Activated CD8-positive, alpha-beta T cell treated with anti-CD3 and anti-CD28 coated beads for 36 hours (primary cell): ENCODE measurements at regions not wholly inside any gene's neighbourhood (a gene's known extent, or its start where the extent isn't known, plus 50 kb on each side); places are given as distances from the start of the nearest gene placed in this dataset.

ENCODE experiments used
- ATAC-seq: fragments of 200-7000 bp; cut with Tn5 transposase; one replicate; pipeline ENCODE4 v1.10.0; 2021; ENCODE audit warnings: mild to moderate bottlenecking, moderate library complexity
- CTCF ChIA-PET: fragments of 350-600 bp; sonication (Branson Sonifier 250); formaldehyde crosslinking; loops from one replicate; lab custom pipeline; 2021; ENCODE audit warnings: antibody characterized with exemption; lab: Charles Lee
- POLR2A ChIA-PET: fragments of 350-600 bp; sonication (Branson Sonifier 250); formaldehyde crosslinking; loops from one replicate; lab custom pipeline; 2021; ENCODE audit warnings: antibody characterized with exemption; lab: Charles Lee
- DNase-seq: peaks from one replicate; pipeline ENCODE4 v3.0.0-alpha.2; 2020
- H3K27ac Mint-ChIP-seq: one replicate; pipeline ENCODE4 v1.8.0; 2021; ENCODE audit warnings: mild to moderate bottlenecking, mixed read lengths
- H3K27me3 Mint-ChIP-seq: one replicate; pipeline ENCODE4 v1.8.0; 2021; ENCODE audit warnings: mixed read lengths
- H3K36me3 Mint-ChIP-seq: one replicate; pipeline ENCODE4 v1.8.0; 2021; ENCODE audit warnings: low read depth, mixed read lengths
- H3K4me1 Mint-ChIP-seq: one replicate; pipeline ENCODE4 v1.8.0; 2021; ENCODE audit warnings: low read depth, mixed read lengths
- H3K4me3 Mint-ChIP-seq: one replicate; pipeline ENCODE4 v1.8.0; 2021; ENCODE audit warnings: mild to moderate bottlenecking, moderate library complexity, mixed read lengths
- H3K9me3 Mint-ChIP-seq: one replicate; pipeline ENCODE4 v1.8.0; 2021; ENCODE audit warnings: mixed read lengths
- intact Hi-C: fragments of 100-400 bp; cut with micrococcal nuclease; formaldehyde crosslinking; loops from one replicate; pipeline ENCODE4 v1.10.0; 2022
- TF ChIP-seq, protein P1 (sequence below): fragments of 200-600 bp; IDR thresholded peaks from one replicate; pipeline ENCODE4 v1.8.0; 2022; ENCODE audit warnings: antibody characterized with exemption, mild to moderate bottlenecking

DNA sequence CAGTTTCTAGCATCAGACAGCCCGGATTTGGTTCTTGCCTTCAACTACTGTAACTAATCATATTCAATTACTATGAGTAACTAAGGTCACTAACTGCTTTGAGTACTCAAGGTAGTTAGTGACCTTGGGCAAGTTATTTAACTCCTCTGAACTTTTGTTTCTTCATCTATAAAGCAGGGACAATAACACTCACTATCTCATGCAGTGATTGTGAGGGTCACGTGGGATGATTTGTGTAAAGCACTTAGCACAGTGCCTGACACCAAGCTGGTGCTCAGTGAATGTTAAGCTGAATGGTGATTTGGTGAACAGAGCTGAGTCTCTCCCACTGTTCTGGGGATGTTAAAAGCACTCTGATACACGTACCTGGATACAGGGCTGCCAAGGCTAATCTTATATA, 171.3 kb upstream of the PLXNC1 start:
- DNase-seq (no peak), ATAC-seq (no peak)
- no peaks in the 10 kb centered on the region for H3K27me3 Mint-ChIP-seq
- intact Hi-C loops, result loop anchor here (5.0 kb wide), 1 partner anchor 210 kb away; no protein-coding TSS in a partner anchor
- no peak overlapping the region for H3K27ac Mint-ChIP-seq
- H3K9me3 Mint-ChIP-seq, result no peaks in the 10 kb centered on the region
- peaks cover 1% of the 10 kb centered on the region for H3K4me1 Mint-ChIP-seq
- ChIA-PET CTCF (interaction anchor here (0.8 to 3.5 kb wide), 2 partner anchors 124 to 211 kb away, joined by 3 to 25 read pairs; no protein-coding TSS in a partner anchor), POLR2A (no interaction called here)
- TF ChIP-seq, protein P1, sequence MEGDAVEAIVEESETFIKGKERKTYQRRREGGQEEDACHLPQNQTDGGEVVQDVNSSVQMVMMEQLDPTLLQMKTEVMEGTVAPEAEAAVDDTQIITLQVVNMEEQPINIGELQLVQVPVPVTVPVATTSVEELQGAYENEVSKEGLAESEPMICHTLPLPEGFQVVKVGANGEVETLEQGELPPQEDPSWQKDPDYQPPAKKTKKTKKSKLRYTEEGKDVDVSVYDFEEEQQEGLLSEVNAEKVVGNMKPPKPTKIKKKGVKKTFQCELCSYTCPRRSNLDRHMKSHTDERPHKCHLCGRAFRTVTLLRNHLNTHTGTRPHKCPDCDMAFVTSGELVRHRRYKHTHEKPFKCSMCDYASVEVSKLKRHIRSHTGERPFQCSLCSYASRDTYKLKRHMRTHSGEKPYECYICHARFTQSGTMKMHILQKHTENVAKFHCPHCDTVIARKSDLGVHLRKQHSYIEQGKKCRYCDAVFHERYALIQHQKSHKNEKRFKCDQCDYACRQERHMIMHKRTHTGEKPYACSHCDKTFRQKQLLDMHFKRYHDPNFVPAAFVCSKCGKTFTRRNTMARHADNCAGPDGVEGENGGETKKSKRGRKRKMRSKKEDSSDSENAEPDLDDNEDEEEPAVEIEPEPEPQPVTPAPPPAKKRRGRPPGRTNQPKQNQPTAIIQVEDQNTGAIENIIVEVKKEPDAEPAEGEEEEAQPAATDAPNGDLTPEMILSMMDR, result no peak
- H3K4me3 Mint-ChIP-seq, result no peak overlapping the region
- no peaks in the 10 kb centered on the region for H3K36me3 Mint-ChIP-seq

DNA sequence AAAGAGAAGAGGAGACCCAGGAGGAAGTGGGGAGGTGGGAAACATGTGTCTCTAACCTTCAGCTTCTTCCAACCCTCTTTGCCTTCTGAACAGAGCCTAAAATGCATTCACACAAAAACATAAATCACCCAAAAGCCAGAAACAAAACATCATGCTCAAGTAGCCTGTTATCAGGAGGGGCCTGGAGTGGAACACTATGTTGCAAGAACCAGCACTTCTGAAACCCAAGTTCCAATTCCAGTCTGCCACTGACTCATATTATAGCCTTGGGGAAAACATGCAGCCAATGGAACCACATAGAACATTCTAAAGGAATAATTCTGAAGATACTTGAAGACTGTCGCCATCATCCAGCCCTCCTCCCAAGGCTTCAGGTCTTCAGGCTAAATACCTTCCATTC, 169.8 kb upstream of the PLXNC1 start:
- H3K36me3 Mint-ChIP-seq, result no peaks in the 10 kb centered on the region
- intact Hi-C loops, result loop anchor here (5.0 kb wide), 1 partner anchor 211 kb away; no protein-coding TSS in a partner anchor
- ChIA-PET CTCF (interaction anchor here (0.7 to 7.1 kb wide), 8 partner anchors 27 to 409 kb away, joined by 3 to 40 read pairs (median 4); no protein-coding TSS in a partner anchor), POLR2A (interaction anchor here (1.0 kb wide), 1 partner anchor 18 kb away, joined by 3 read pairs; no protein-coding TSS in a partner anchor)
- TF ChIP-seq, protein P1, result no peak
- H3K4me3 Mint-ChIP-seq, result no peak overlapping the region
- no peaks in the 10 kb centered on the region for H3K9me3 Mint-ChIP-seq
- DNase-seq (no peak), ATAC-seq (no peak)
- H3K27me3 Mint-ChIP-seq, result peaks cover 2% of the 10 kb centered on the region
- H3K4me1 Mint-ChIP-seq, result peaks cover 14% of the 10 kb centered on the region
- H3K27ac Mint-ChIP-seq, result no peak overlapping the region

DNA sequence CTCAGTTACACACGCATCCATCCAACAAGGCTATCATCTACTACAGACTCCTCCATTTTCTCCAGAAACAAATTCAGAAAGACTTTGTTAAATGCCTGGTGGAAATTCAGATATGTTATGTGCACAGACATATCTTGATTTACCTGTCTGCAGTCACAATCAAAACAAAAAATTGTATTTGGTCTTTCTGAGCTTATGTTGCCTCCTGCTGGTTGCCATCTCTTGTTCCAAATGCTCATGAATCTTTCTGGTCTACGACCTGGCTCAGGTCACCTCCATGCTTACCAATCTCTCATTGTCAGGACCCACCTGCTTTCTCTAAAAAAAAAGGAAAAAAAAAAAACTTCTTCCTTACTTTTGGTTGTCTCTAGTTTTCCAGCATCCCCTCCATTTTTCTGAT, 169.2 kb upstream of the PLXNC1 start:
- intact Hi-C loops, result loop anchor here (5.0 kb wide), 1 partner anchor 212 kb away; no protein-coding TSS in a partner anchor
- no peak overlapping the region for H3K27ac Mint-ChIP-seq
- ATAC-seq (no peak), DNase-seq (peak; percentile 44)
- POLR2A ChIA-PET, result no interaction called here
- H3K4me1 Mint-ChIP-seq, result peaks cover 20% of the 10 kb centered on the region
- no peaks in the 10 kb centered on the region for H3K36me3 Mint-ChIP-seq
- no peak overlapping the region for H3K4me3 Mint-ChIP-seq
- H3K27me3 Mint-ChIP-seq, result peaks cover 2% of the 10 kb centered on the region
- H3K9me3 Mint-ChIP-seq, result no peaks in the 10 kb centered on the region
- TF ChIP-seq, protein P1, result peak; percentile 35
- CTCF ChIA-PET, result interaction anchor here (0.7 to 7.1 kb wide), 7 partner anchors 15 to 476 kb away, joined by 3 to 40 read pairs (median 5); no protein-coding TSS in a partner anchor

DNA sequence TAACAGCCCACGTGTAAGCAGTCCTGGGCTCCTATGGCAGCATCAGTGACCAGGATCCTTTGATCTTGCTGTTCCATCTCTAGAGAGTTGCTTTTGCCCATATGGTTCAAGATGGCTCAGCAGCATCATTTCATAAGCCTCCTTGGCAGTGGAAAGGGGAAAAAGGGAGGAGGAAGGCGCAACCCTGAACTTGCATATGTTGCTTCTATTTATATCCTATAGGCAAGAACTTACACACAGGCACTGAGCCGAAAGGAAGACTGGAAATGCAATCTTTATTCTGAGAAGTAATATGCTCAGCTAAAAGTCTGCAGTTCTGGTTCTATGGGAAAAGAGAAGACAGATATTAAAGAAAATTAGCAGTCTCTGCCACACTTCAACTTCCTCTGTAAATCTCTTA, 167.7 kb upstream of the PLXNC1 start:
- intact Hi-C loops, result loop anchor here (10.0 kb wide), 2 partner anchors 124 to 416 kb away; no protein-coding TSS in a partner anchor
- CTCF ChIA-PET, result interaction anchor here (7.1 kb wide), 1 partner anchor 214 kb away, joined by 40 read pairs; no protein-coding TSS in a partner anchor

DNA sequence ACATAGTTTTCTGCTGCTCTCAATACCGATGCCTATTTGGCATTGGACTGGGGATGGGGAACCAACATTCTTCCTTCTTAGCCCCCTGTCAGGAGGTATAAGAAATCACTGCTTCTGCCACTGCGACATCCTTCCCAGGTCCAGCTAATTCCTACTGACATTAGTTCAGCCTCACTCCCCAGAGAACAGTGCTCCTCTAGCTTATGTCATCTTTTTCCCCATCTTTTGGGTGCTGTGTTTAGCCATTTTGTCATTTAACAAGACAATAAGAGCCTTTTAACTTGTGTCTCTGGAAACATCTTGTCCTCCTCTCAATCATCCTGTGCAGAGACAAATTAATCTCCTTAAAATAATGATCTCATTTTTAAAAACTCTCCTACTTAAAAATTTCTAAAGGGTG, 167.0 kb upstream of the PLXNC1 start:
- DNase-seq (no peak), ATAC-seq (no peak)
- Mint-ChIP-seq H3K27ac (no peak overlapping the region), H3K4me1 (peaks cover 20% of the 10 kb centered on the region), H3K36me3 (no peaks in the 10 kb centered on the region), H3K4me3 (no peak overlapping the region), H3K27me3 (peaks cover 2% of the 10 kb centered on the region), H3K9me3 (no peaks in the 10 kb centered on the region)
- TF ChIP-seq, protein P1, result no peak
- intact Hi-C loops, result loop anchor here (10.0 kb wide), 2 partner anchors 123 to 417 kb away; no protein-coding TSS in a partner anchor
- POLR2A ChIA-PET, result no interaction called here
- CTCF ChIA-PET, result interaction anchor here (1.7 to 7.1 kb wide), 3 partner anchors 120 to 442 kb away, joined by 4 to 83 read pairs (median 40); no protein-coding TSS in a partner anchor

More for the DNA sequence above, 167.7 kb upstream of the PLXNC1 start:
- ATAC-seq (no peak), DNase-seq (no peak)
- H3K4me1 Mint-ChIP-seq, result peaks cover 20% of the 10 kb centered on the region
- H3K4me3 Mint-ChIP-seq, result no peak overlapping the region
- peaks cover 2% of the 10 kb centered on the region for H3K27me3 Mint-ChIP-seq
- H3K36me3 Mint-ChIP-seq, result no peaks in the 10 kb centered on the region
- TF ChIP-seq, protein P1, result no peak
- POLR2A ChIA-PET, result no interaction called here
- H3K27ac Mint-ChIP-seq, result no peak overlapping the region
- no peaks in the 10 kb centered on the region for H3K9me3 Mint-ChIP-seq
